ENCODE measurements at regions not wholly inside any gene's neighbourhood (a gene's known extent, or its start where the extent isn't known, plus 50 kb on each side); places are given as distances from the start of the nearest gene placed in this dataset.

- TF ChIP-seq CTCF (IDR thresholded peaks at IDR 0.05): no peak
- DNase-seq (peak; percentile 49), ATAC-seq (no peak)
- intact Hi-C loops (cut with DNase I): no loop called here
- no peak overlapping the region for H3K27ac ChIP-seq
- no peak overlapping the region for H3K4me3 ChIP-seq
- no peaks in the 10 kb centered on the region for H3K36me3 ChIP-seq
- no peaks in the 10 kb centered on the region for H3K27me3 ChIP-seq
- no peaks in the 10 kb centered on the region for H3K4me1 ChIP-seq
- no peaks in the 10 kb centered on the region for H3K9me3 ChIP-seq
Measured at GRCh38 chr9:135330685-135331590, 148.6 kb upstream of the PPP1R26 start.

GRCh38 chr9:135332516-135332915 is 147.1 kb upstream of the PPP1R26 start:
- ATAC-seq (no peak), DNase-seq (peak; percentile 41)
- Histone ChIP-seq H3K4me3 (no peak overlapping the region), H3K36me3 (no peaks in the 10 kb centered on the region), H3K4me1 (no peaks in the 10 kb centered on the region), H3K9me3 (no peaks in the 10 kb centered on the region), H3K27me3 (no peaks in the 10 kb centered on the region), H3K27ac (no peak overlapping the region)
- intact Hi-C loops (cut with DNase I): no loop called here
- TF ChIP-seq CTCF (IDR thresholded peaks at IDR 0.05): no peak

- DNase-seq (peak; percentile 42), ATAC-seq (no peak)
- H3K4me3 ChIP-seq: no peak overlapping the region
- H3K27me3 ChIP-seq: no peaks in the 10 kb centered on the region
- intact Hi-C loops (cut with DNase I): no loop called here
- no peaks in the 10 kb centered on the region for H3K4me1 ChIP-seq
- TF ChIP-seq CTCF (IDR thresholded peaks at IDR 0.05): no peak
- no peak overlapping the region for H3K27ac ChIP-seq
- no peaks in the 10 kb centered on the region for H3K36me3 ChIP-seq
- H3K9me3 ChIP-seq: no peaks in the 10 kb centered on the region
Measured at GRCh38 chr9:135332979-135333748, 146.4 kb upstream of the PPP1R26 start.

GRCh38 chr9:135334953-135335460 is 144.6 kb upstream of the PPP1R26 start:
- ATAC-seq (no peak), DNase-seq (peak; percentile 29)
- Histone ChIP-seq H3K9me3 (no peaks in the 10 kb centered on the region), H3K27me3 (no peaks in the 10 kb centered on the region), H3K36me3 (no peaks in the 10 kb centered on the region), H3K27ac (no peak overlapping the region), H3K4me1 (no peaks in the 10 kb centered on the region), H3K4me3 (no peak overlapping the region)
- TF ChIP-seq CTCF (IDR thresholded peaks at IDR 0.05): no peak
- intact Hi-C loops (cut with DNase I): no loop called here

- ATAC-seq: no peak
- Histone ChIP-seq H3K4me3 (no peak overlapping the region), H3K27ac (no peak overlapping the region), H3K9me3 (no peaks in the 10 kb centered on the region), H3K36me3 (no peaks in the 10 kb centered on the region), H3K4me1 (no peaks in the 10 kb centered on the region), H3K27me3 (no peaks in the 10 kb centered on the region)
- DNase-seq: peak; percentile 50
- TF ChIP-seq CTCF (IDR thresholded peaks at IDR 0.05): no peak
- intact Hi-C loops (cut with DNase I): no loop called here
Measured at GRCh38 chr9:135335691-135336181, 143.8 kb upstream of the PPP1R26 start.
